ENCODE measurements at regions not wholly inside any gene's neighbourhood (a gene's known extent, or its start where the extent isn't known, plus 50 kb on each side); places are given as distances from the start of the nearest gene placed in this dataset.

GRCh38 chr10:131685007-131685406 is 215.8 kb upstream of the PPP2R2D start:
- H3K27ac ChIP-seq (ENCODE audit: low read length): no peak overlapping the region
- no peaks in the 10 kb centered on the region for H3F3A ChIP-seq (ENCODE audit: insufficient read depth, low read length)
- H3K4me2 ChIP-seq (ENCODE audit: low read depth, low read length): no peak overlapping the region
- H3K36me3 ChIP-seq (replicated peaks; ENCODE audit: insufficient read depth, low read length): no peaks in the 10 kb centered on the region
- no peaks in the 10 kb centered on the region for H3K27me3 ChIP-seq (replicated peaks; ENCODE audit: insufficient read depth, low read length)
- H3K4me3 ChIP-seq (ENCODE audit: low read length): no peak overlapping the region
- DNase-seq: no peak
- H3K79me2 ChIP-seq (ENCODE audit: low read length): no peaks in the 10 kb centered on the region
- no peak for TF ChIP-seq CTCF (IDR thresholded peaks at IDR 0.05; ENCODE audit: low read length)
- no peak for TF ChIP-seq EZH2phosphoT487 (IDR thresholded peaks at IDR 0.05; ENCODE audit: low read length)
- TF ChIP-seq EZH2 (optimal IDR thresholded peaks at IDR 0.05; ENCODE audit: low read depth, low read length): no peak
- H4K20me1 ChIP-seq (ENCODE audit: insufficient read depth, low read length): no peaks in the 10 kb centered on the region
- no peak overlapping the region for H2AFZ ChIP-seq (ENCODE audit: low read length)
- no peak overlapping the region for H3K9ac ChIP-seq (ENCODE audit: low read length)
- no peaks in the 10 kb centered on the region for H3K9me3 ChIP-seq (replicated peaks; ENCODE audit: insufficient read depth, low read length)
- no peaks in the 10 kb centered on the region for H3K9me2 ChIP-seq (replicated peaks; ENCODE audit: insufficient read depth, low read length)
- H3K4me1 ChIP-seq (ENCODE audit: low read length): no peaks in the 10 kb centered on the region

GRCh38 chr10:131685576-131685975 is 215.2 kb upstream of the PPP2R2D start:
- TF ChIP-seq EZH2phosphoT487 (IDR thresholded peaks at IDR 0.05; ENCODE audit: low read length) (no peak), EZH2 (optimal IDR thresholded peaks at IDR 0.05; ENCODE audit: low read depth, low read length) (no peak), CTCF (IDR thresholded peaks at IDR 0.05; ENCODE audit: low read length) (no peak)
- no peaks in the 10 kb centered on the region for H3K9me3 ChIP-seq (replicated peaks; ENCODE audit: insufficient read depth, low read length)
- no peak for DNase-seq

GRCh38 chr10:131686781-131687420 is 213.9 kb upstream of the PPP2R2D start:
- H3F3A ChIP-seq (ENCODE audit: insufficient read depth, low read length): no peaks in the 10 kb centered on the region
- no peak overlapping the region for H2AFZ ChIP-seq (ENCODE audit: low read length)
- no peaks in the 10 kb centered on the region for H3K4me1 ChIP-seq (ENCODE audit: low read length)
- no peaks in the 10 kb centered on the region for H3K27me3 ChIP-seq (replicated peaks; ENCODE audit: insufficient read depth, low read length)
- no peaks in the 10 kb centered on the region for H3K9me2 ChIP-seq (replicated peaks; ENCODE audit: insufficient read depth, low read length)
- H3K4me2 ChIP-seq (ENCODE audit: low read depth, low read length): no peak overlapping the region
- TF ChIP-seq EZH2 (optimal IDR thresholded peaks at IDR 0.05; ENCODE audit: low read depth, low read length) (no peak), CTCF (IDR thresholded peaks at IDR 0.05; ENCODE audit: low read length) (no peak), EZH2phosphoT487 (IDR thresholded peaks at IDR 0.05; ENCODE audit: low read length) (no peak)
- H3K9ac ChIP-seq (ENCODE audit: low read length): no peak overlapping the region
- no peak for DNase-seq
- H3K36me3 ChIP-seq (replicated peaks; ENCODE audit: insufficient read depth, low read length): no peaks in the 10 kb centered on the region
- no peaks in the 10 kb centered on the region for H4K20me1 ChIP-seq (ENCODE audit: insufficient read depth, low read length)
- no peak overlapping the region for H3K27ac ChIP-seq (ENCODE audit: low read length)
- no peak overlapping the region for H3K4me3 ChIP-seq (ENCODE audit: low read length)
- H3K79me2 ChIP-seq (ENCODE audit: low read length): no peaks in the 10 kb centered on the region
- no peaks in the 10 kb centered on the region for H3K9me3 ChIP-seq (replicated peaks; ENCODE audit: insufficient read depth, low read length)

More at GRCh38 chr10:131685576-131685975, 215.2 kb upstream of the PPP2R2D start:
- no peaks in the 10 kb centered on the region for H3K36me3 ChIP-seq (replicated peaks; ENCODE audit: insufficient read depth, low read length)
- no peak overlapping the region for H3K27ac ChIP-seq (ENCODE audit: low read length)
- no peaks in the 10 kb centered on the region for H3F3A ChIP-seq (ENCODE audit: insufficient read depth, low read length)
- no peak overlapping the region for H2AFZ ChIP-seq (ENCODE audit: low read length)
- H3K27me3 ChIP-seq (replicated peaks; ENCODE audit: insufficient read depth, low read length): no peaks in the 10 kb centered on the region
- no peak overlapping the region for H3K9ac ChIP-seq (ENCODE audit: low read length)
- no peaks in the 10 kb centered on the region for H3K9me2 ChIP-seq (replicated peaks; ENCODE audit: insufficient read depth, low read length)
- H3K4me3 ChIP-seq (ENCODE audit: low read length): no peak overlapping the region
- no peaks in the 10 kb centered on the region for H4K20me1 ChIP-seq (ENCODE audit: insufficient read depth, low read length)
- H3K4me1 ChIP-seq (ENCODE audit: low read length): no peaks in the 10 kb centered on the region
- no peak overlapping the region for H3K4me2 ChIP-seq (ENCODE audit: low read depth, low read length)
- H3K79me2 ChIP-seq (ENCODE audit: low read length): no peaks in the 10 kb centered on the region

Data from MM.1S (cell line).